Gastrocnemius medialis (tissue), 4 donors: ENCODE measurements at regions not wholly inside any gene's neighbourhood (a gene's known extent, or its start where the extent isn't known, plus 50 kb on each side); places are given as distances from the start of the nearest gene placed in this dataset.

Experiments used
- CTCF ChIP-seq, 5 experiments: fragments of 450-650 bp in 3 of 5; fragments of 200-600 bp in 2 of 5; sonication (generic) in 2 of 5; IDR thresholded peaks in 4 of 5; conservative IDR thresholded peaks in 1 of 5; 1 replicate in 4 of 5; 2 replicates in 1 of 5; pipeline ENCODE4 v1.5.1; 2016 to 2019; ENCODE audit warnings: antibody characterized with exemption in 5 of 5, mild to moderate bottlenecking in 3 of 5, moderate library complexity in 3 of 5
- POLR2A ChIP-seq, 2 donors: fragments of 450-650 bp; IDR thresholded peaks; one replicate each; pipeline ENCODE4 v1.6.1; 2017; ENCODE audit warnings: antibody characterized with exemption in 2 of 2, mild to moderate bottlenecking in 2 of 2, moderate library complexity in 2 of 2

DNA sequence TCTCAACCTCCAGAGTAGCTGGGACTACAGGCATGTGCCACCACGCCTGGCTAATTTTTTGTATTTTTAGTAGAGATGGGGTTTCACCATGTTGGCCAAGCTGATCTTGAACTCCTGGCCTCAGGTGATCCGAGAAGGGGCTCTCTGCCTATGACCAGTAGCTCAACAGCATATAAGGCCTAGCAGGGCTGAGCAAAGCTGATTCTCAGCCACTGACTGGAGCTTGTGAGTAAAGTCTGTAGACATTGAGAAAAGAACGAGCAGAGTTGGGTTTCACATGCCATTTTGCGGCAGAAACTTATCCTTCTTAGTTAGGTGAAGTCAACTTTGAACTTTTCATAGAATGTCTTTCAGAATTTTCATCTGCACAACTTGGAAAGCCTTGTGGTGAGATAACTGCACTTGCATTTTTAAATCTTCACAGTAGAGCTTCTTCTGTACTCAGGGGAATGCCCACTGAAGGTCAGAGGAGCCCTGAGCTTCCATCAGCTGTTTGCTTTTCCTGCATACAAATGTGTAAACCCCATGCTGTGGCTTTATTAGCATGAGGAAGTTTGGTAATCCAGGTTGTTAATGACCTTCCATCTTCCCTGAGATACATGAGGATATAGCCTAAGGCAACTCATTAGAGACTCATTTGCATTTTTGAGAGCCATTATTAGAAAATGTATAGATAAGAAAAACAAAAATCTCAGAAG, 602.4 kb downstream of the METTL4 start:
- TF ChIP-seq CTCF (IDR thresholded peaks at IDR 0.05 in 4 of 5, conservative IDR thresholded peaks at IDR 0.05 in 1 of 5) (no peak), POLR2A (IDR thresholded peaks at IDR 0.05) (no peak)
